Peyer's patch (tissue), 4 donors: ENCODE measurements at regions not wholly inside any gene's neighbourhood (a gene's known extent, or its start where the extent isn't known, plus 50 kb on each side); places are given as distances from the start of the nearest gene placed in this dataset.

Experiments
- CTCF ChIP-seq, 6 experiments: fragments of 450-650 bp in 4 of 6; fragments of 200-600 bp in 2 of 6; sonication (generic) in 1 of 6; IDR thresholded peaks; one replicate each; pipeline ENCODE4 v1.5.1; 2017 to 2019; ENCODE audit warnings: antibody characterized with exemption in 6 of 6, mild to moderate bottlenecking in 3 of 6, moderate library complexity in 1 of 6
- POLR2A ChIP-seq, 2 donors: fragments of 450-650 bp; IDR thresholded peaks; one replicate each; pipeline ENCODE4 v1.5.1; 2017; ENCODE audit warnings: antibody characterized with exemption in 2 of 2, mild to moderate bottlenecking in 2 of 2, moderate library complexity in 2 of 2

DNA sequence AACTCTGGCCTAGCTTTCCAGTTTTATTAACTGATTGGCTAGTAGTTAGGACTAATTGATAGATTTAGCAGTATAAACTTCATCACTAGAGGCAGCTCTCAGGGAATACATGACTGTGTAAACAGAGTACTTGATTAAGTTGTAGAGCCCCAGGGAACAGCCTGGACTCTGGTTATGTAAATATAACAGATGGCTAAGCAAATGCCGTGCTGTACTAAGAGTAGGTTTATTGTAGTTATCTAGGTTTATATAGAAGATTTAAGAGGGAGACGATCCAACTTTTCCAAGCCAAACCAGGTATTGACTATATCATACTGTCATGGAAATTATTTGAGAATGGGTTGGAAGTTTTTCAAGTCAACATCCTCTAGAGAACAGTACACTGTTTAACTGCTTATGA is 463.4 kb upstream of the GRID2 start:
- no peak for TF ChIP-seq CTCF (IDR thresholded peaks at IDR 0.05)
- TF ChIP-seq POLR2A (IDR thresholded peaks at IDR 0.05) = no peak
